ENCODE measurements at regions not wholly inside any gene's neighbourhood (a gene's known extent, or its start where the extent isn't known, plus 50 kb on each side); places are given as distances from the start of the nearest gene placed in this dataset.

DNA sequence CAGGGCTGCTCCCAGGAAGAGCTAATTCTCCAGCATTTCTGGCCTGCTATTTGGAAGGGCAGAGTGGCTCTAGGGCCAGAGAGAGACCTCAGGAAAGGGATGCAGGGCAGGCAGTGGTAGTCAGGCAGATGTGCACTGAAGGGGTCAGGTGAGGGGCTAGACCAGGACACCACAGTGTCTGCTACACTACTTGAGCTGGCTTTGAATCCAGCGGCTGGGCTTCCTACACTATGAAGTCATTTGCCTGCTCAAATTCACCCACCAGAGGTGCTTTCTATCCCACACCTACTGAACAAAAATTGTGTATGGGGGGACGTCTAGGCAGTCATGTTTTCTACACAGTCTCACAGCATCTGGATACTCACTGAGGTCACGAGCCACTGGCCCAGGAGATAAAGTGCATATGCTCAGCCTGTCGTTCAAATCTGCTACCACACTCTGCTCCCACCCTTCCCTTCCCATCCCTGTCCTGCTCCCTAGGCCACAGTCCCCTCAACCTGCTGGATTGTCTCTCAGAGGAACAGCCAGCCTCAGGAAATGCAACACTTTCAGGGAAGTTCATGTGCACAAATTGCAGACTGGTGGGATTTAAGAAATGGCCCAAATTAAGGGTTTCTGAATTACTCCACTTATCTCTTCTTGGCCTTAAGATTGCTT, 49.9 kb upstream of the SLC6A11 start:
- TF ChIP-seq FOXP2 (optimal IDR thresholded peaks at IDR 0.05; ENCODE audit: control extremely low read depth, extremely low read length, insufficient read depth) = no peak
- no peak for TF ChIP-seq POLR2AphosphoS5 (IDR thresholded peaks at IDR 0.05; ENCODE audit: borderline replicate concordance, low read depth, low read length)
- no peak for TF ChIP-seq EZH2 (IDR thresholded peaks at IDR 0.05)
